GM18507 (cell line): ENCODE measurements at regions not wholly inside any gene's neighbourhood (a gene's known extent, or its start where the extent isn't known, plus 50 kb on each side); places are given as distances from the start of the nearest gene placed in this dataset.
A peak's percentile ranks its signal among the peaks of the same experiment; 100 is the strongest.

Experiments used
- DNase-seq: peaks from one replicate; pipeline ENCODE4 v3.0.0; 2011; ENCODE audit warnings: low read depth; ENCODE audit not compliant: insufficient read length; ENCODE audit errors: extremely low spot score
- FAIRE-seq: peaks from 2 replicates; lab custom pipeline; 2011; peaks lifted over from hg19 to GRCh38; lab: Jason Lieb, UNC

DNA sequence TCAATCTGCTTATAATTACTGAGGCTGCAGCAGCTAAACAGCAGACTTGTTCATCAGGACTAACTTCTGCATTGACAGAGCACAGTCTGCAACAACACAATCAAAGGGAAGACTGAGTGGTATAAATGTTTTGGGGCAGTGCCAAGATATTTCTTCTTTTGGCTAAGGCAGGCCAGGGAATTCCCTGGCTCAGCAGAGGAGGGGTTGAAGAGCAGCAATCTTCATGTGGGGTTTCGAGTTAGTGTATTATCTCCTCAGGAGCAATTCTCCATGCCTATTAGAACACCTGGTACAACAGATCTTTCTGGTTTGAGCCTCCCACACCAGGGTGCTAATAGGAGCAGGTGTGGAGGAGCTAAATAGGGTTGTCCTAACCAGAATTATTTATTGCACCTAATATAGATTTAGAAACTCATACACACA is 103.0 kb upstream of the STK17B start:
- FAIRE-seq, result no peak
- DNase-seq, result no peak

DNA sequence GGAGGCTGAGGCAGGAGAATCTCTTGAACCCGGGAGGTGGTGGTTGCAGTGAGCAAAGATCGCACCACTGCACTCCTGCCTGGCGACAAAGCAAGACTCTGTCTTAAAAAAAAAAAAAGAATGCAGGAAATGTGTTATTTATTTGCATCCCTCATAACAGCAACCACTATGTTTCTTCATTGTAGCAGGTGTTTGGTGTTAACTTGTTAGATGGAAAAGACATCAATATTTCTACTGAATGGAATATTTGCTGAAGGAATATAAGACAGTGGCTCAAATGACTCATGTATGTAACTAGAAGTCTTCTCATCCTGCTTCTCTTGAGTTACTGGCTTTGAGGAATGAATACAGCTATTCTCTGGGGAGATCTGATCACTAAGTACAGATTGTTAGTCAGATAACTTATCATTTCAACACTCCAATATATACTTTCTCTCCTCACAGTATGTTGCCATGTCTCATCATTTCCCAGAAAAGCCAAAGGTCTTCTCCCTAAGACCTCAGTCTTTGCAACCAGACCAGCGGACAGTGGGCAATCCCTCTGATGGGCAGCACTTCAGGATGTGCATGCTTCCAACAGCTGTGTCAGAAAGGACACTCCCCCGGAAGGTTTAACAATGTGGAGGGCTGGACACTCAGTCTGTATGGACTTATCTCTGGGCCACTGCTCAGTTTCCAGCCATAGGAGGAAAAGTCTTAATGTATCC is 104.4 kb upstream of the STK17B start:
- DNase-seq, result no peak

DNA sequence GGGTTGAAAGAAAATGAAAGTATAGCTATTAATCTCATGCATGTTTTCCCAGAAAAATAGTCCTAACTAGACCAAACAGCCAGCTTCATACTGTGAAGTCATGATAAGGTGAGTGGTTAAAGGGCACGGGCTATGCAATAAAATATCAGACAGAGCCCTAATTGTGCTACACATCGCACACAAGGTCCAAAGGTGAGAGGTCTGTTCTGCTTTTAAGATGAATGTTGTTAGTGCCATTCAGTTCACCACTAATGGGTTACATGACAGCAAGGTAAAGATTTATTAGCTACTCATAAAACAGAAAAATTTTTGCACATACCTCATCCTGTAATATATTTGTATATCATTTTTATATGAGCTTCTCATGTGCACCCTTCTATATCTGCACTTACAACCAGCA is 105.0 kb upstream of the STK17B start:
- no peak for FAIRE-seq

More for the DNA sequence above, 104.4 kb upstream of the STK17B start:
- peak; percentile 70 for FAIRE-seq

DNA sequence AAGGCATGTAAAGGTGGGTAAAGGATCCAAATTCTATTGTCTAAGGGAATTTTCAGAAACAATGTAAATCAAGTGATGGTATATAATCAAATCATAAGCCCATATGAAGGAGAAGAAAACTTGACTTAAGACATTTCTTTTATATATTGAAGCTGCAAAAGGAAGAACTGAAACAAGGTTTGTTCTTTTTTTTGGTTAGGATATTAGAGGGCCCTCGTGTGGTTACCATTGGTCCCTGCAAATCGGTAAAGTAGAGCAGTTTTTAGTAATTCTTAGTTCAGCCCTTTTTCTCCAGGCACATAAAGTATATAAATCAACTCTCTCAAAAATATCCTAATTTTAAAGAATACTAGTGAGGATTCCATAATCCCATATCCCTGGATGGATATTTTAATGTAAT is 105.6 kb upstream of the STK17B start:
- FAIRE-seq, result peak; percentile 87
- peak; percentile 38 for DNase-seq

More for the DNA sequence above, 105.0 kb upstream of the STK17B start:
- no peak for DNase-seq

DNA sequence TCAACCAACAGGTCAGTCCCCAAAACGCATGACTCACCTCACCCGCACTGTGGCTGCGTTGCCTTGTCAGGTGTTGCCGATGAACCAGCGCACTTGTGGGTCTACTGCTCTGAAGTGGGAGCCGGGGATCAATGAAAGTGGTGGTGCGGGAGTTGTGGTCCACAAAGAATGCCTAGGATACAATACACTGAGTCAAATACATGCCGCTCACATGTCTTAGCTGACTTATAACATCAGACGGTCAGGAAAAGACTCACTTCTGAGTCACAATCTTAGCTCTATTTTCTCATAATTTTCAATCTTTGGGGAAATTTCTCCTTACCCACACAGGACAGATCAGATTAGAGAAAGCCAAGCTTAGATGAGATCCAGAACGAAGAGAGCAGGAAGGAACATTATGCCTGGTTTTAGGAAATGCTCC is 107.1 kb upstream of the STK17B start:
- FAIRE-seq, result no peak
- DNase-seq, result no peak

DNA sequence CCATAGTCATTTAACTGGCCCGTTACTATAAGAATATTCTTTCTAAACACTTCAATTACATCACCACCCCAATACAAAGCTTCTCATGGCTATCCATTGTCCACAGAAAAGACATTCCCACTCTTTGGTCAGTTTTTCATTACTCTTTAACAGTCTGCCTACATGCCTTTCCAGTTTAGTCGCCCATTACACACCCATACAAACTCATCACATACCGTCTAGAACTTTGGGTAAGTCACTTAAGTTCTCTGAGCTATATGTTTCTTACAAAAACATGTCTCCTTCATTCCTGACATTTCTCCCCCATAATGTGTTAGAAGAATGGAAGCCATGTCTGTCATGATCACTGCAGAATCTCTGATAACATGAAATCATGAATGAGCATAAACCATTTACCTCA is 108.2 kb upstream of the STK17B start:
- DNase-seq (no peak), FAIRE-seq (no peak)

DNA sequence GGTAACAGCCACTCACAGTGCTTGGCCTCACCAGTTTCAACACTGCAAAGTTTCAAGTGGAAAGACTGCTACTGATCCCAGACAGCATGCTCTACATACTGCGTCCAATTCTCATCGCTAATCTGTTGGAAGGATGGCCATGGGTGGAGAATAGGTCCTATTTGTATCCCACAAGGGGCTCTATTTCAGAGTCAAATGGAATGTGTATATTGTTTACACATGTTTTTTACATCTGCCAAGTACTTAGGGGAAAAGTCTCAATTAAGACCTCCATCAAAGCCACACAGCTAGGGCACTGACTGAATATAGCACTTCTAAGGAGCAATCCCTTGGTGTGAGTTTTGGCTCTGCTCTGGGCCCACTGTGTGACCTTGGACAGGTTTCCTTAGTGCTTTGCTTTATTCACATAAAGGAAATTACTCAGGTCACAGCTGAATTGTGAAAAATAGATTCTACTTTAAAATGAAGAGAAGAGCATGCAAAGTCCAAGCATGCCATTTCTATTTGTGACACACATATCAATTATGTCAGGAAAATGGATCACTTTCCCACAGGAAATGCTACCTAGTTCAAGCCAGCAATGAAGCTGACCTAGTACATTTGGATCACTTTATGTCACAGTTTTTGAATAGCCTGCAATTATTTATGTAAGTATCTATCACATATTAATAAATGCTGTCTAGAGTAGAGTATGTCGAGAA is 112.9 kb upstream of the STK17B start:
- FAIRE-seq (no peak), DNase-seq (no peak)

DNA sequence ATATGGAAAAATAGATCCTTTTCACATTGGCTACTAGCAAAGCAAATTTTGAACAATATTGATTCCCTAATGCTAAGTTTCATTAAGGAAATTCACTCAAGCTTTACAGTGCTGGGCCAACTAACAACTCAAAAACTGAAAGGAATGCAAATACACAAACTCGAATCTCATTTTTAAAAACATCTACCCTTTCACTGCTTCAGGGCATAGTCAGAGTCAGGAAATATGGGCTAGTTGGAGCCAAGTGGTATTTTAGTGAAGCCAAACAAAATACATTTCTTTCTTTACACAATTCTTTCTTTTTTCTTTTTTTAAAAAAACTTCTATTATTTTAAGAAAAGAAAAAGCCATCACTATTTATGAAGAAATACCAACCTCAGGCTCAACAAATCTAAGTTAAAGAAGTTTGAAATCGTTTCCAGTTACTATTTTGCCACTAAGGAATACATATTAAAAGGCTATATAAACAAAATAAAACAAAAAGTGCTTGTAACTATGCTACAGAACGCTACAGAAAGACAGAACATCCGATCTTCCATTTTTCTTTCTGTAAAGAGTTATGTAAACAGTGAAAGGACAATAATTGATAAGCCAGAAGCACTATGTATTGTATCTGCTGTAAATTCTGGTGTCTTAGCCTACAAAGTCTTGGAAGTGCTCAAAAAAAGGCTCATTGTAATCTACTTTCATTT is 113.6 kb upstream of the STK17B start:
- FAIRE-seq (no peak), DNase-seq (no peak)

DNA sequence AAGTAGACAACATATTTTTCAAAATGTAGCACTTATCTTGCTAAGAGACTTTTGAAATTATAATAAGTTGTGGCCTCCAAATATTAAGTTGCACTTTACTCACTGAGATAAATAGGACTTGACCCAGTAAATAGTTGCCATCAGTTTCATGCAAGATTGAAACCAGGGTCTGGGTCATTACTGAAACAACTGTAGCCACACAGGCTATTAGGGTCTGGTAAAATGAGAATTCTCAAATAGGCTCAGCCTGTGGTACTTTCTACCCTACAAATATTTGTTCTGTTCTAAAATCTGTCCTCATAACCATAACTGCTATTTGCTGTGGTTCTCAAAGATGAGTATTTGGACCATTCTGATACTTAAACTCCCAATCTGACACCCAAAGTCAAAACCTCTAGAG is 115.4 kb upstream of the STK17B start:
- DNase-seq (no peak), FAIRE-seq (peak; percentile 62)

DNA sequence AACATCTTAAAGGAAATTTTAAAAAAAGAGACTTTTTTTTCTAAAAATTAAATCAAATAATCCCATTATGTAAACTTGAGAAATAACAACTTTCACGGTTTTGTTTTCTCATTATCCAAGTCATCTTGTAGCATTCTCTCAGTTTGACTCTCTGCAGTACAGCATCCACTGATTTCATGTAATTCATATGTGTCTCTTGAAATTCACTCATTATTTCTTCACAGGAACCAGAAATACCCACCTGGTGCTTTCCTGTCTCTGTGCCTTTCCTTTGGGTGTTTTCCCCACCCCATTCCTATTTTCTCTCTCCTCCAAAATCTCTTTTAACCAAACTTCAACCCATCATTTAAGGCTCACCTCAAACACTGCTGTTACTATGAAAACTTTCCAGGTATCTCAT is 116.1 kb upstream of the STK17B start:
- DNase-seq (no peak), FAIRE-seq (no peak)

DNA sequence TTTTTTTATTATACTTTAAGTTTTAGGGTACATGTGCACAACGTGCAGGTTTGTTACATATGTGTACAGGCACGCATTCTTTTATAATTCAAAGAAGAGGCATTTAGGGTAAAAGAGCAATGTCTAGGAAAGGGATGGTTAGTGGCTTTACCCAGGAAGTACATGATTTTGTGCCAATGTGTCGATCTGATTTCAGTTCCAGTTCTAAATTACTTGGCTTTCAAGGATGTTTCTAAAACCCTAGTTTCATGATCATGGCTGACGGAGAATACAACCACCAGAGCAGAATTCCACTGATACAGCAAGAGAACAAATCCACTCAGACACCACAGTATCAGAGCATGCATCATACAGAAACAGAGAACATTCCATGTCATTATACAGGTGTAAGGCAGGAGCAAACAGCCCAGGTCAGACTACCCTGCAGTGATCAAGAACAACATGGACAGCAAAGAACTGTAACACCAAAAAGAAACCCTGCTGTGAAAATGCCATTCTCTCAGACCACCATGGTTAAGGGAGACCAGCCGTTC is 116.7 kb upstream of the STK17B start:
- DNase-seq (no peak), FAIRE-seq (no peak)

DNA sequence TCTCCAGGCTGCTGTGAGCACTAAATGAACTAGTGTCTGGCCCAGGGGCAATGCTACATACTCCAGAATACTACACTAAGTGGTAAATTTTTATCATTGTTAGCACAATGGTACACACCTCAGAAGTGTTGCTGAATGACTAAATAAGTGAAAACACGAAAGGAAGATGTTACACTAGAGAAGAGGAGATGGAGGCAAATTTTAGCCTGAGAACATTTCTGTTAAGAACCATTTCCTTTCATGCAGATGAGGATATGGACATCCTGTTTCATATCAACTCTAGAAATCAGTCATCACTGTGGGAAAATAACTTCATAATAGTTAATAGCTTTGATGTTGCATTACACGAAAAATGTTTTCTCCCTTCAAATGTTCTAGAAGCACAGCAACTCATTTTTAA is 117.6 kb upstream of the STK17B start:
- FAIRE-seq, result peak; percentile 79

DNA sequence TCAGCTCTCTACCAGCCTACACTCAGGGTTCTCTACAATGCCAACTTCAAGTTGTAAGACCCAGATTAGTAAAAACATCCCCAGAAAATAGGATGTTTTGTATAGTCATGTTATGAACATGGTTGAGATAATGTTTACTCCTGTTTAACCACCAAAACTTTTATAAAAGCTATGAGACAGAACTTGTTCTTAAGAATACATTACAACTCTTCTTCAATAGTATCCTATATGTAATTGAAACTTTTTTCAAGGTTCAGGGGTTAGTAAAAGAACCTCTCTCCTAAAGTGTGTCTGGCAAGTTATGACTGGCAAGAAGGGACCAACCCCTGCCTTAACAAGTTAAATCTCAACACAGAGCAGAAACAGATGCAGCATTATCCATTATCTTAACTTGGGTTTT is 118.8 kb upstream of the STK17B start:
- FAIRE-seq (no peak), DNase-seq (no peak)

More for the DNA sequence above, 117.6 kb upstream of the STK17B start:
- DNase-seq, result no peak

DNA sequence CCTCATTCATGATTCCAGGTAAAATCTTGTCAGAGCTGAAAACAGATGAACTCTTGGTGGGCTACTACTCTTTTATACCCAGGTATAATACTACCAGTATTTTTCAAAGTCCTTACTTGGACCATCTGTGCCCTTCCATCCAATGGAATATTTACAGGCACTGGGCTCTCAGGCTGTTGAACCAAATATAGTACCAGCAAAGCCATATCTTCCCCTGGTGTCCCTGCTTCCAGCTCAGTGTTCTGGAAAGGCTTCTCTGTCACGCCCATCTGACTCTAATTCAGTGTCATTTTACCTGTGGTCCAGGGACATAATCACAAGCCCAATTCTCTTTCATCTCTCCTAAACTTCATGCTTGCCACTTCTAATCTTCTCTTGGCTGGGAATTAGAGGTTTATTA is 119.2 kb upstream of the STK17B start:
- DNase-seq (no peak), FAIRE-seq (no peak)

DNA sequence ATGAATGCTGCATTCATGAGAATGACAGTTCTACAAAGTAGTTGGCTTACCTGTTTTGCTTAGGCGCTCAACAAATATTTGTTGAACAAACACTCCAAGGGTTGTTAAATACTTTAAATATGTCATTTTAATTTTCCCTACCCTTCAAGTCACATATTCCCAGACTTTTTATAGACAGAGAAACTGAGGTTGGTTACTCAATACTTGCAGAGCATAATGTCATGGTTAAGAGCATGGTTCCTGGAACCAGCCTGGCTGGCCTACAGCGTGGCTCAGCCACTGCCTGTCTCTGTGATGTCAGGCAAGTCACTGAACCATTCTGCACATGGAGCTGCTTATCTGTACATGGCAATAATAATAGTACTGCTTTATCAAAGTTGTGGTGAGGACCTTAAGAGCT is 120.0 kb upstream of the STK17B start:
- FAIRE-seq (no peak), DNase-seq (no peak)

DNA sequence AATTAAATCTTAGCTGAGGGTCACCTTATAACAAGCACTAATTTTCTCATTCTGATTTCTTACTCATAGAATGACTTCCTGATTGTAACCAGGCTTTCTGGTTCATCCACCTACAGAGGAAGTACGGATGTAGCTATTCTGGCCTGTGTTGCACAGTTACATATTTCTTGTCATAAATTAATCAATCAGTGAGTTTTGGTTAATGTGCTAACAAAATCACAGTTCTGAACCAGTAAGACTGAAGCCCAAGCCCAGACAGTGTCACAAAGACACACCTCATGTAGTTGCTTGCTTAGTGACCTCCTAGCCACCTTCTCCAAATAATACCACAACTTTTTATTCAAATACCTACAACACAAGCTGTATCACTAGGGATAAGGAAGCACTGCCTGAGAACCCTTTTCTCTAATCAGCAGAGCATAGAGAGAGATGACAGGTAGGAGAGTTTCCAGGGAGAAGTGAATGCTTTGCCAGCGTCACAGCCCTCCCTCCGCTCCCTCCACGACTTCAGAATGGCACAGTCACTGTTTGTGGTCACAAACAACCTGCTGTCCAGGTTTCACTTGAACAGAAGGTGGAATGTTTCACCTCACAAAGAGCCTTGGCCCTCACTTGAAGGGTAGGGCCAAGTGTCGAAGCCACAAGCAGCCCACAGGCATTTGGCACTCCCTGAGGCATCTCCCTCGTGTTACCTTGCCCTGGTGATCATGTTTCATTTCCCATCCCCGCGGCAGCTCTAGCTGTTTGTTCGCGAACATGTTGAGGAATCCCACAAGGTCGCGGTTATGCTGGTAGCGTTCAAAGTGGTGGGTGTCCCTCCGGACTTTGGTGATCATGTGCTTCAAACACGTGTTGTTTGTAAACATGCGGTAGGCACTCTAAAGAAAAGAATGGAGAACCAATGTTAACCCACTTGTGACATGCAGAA is 120.8 kb upstream of the STK17B start:
- FAIRE-seq (peak; percentile 70), DNase-seq (no peak)

DNA sequence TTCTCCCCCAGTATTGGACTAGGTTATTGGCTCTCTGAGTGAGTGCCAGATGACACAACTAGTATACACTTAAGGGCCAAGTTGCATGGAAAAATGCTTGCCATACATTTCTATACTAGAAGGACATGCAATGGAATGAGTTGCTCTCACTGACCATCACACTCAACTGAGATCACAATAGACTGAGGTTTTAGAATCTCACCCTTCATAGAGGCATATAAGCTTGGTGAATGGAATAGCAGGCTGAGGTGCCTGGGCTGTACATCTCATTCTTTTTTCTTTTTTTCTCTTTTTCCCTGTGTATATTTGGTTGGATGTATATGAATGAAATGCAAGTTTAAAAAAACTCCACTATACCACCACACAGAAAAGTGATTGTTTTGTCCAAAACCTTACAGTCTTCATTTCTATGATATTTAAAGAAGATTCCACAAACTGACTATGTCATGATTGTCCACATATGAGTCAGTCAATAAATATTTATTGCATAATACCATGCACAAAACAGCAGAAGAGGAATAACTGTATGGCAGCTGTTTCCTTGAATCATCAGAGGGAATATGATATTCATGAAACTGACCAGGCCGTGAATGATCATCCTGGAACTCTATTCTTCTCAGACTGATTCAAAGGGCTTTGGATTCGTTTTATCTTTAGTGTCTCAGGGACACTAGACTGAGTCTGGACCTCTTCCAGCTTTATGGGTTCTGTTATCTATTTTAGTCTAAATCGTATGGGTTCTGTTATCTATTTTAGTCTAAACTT is 122.6 kb upstream of the STK17B start:
- FAIRE-seq (no peak), DNase-seq (no peak)

DNA sequence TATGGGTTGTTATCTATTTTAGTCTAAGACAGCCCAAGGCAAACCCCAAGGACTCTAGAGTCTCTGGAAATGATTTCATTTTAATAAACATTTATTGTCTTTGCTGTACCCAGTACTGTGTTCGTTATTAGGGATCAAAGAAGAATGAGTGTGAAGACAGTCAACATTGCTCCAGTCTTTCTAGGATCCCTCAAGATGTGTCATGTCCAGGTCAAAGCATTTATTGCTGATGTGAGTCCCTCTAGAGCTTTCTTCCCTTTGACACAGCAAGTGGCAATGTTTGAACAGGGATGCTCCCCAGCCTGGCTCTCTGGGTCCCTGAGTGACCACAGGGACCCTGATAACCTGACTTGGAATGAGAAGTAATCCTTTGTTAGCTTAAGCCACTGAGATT is 123.1 kb upstream of the STK17B start:
- FAIRE-seq (no peak), DNase-seq (no peak)

DNA sequence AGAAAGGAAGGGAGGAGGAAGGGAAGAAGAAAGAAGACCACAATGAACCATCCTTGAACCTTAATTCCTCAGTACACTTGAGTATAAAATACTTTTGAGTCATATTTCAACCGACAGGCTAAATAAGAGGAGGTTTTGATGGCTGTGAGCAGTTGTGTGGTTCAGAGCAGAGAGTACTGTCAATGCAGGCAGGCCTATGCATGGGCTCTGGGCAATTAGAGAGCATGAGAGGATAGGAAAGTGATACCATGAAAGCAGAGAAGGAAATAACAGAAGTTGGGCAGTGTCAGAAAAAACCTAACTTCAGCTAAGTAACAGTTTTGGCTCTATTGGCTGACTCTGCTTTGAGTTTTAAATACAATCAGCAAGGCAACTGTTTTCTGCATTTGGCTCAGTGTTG is 123.6 kb upstream of the STK17B start:
- DNase-seq (no peak), FAIRE-seq (no peak)
